ENCODE measurements at regions not wholly inside any gene's neighbourhood (a gene's known extent, or its start where the extent isn't known, plus 50 kb on each side); places are given as distances from the start of the nearest gene placed in this dataset.
"Not testable (repeated sequence)": the region's sequence is repeated elsewhere in the genome, so short reads cannot be mapped to it uniquely, and the experiment has no call there.

DNA sequence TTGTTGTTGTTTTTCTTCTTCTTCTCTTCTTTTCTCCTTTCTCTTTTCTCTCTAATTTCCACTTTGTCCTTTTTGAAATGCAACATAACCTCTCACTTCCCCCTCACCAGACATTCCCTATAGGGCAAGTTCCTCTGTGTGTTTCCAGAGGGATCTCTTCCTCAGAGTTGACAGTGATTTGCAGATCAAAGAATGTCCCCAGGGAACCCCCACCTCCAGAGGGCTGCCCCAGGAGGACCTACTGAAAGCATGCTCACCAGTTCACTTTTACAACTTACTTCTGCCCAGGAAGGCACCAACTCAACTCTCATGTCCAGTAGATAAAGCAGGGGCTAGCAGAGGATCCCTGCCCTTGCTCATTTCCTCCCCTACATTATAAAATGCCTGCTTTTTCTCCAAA, 1648.0 kb downstream of the PCDH9 start:
- DNase-seq = no peak

DNA sequence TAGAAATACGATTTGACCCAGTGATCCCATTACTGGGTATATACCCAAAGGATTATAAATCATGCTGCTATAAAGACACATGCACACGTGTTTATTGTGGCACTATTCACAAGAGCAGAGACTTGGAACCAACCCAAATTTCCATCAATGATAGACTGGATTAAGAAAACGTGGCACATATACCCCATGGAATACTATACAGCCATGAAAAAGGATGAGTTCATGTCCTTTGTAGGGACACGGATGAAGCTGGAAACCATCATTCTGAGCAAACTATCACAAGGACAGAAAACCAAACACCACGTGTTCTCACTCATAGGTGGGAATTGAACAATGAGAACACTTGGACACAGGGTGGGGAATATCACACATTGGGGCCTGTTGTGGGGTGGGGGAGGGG, 1665.6 kb downstream of the PCDH9 start:
- DNase-seq = not testable (repeated sequence)

DNA sequence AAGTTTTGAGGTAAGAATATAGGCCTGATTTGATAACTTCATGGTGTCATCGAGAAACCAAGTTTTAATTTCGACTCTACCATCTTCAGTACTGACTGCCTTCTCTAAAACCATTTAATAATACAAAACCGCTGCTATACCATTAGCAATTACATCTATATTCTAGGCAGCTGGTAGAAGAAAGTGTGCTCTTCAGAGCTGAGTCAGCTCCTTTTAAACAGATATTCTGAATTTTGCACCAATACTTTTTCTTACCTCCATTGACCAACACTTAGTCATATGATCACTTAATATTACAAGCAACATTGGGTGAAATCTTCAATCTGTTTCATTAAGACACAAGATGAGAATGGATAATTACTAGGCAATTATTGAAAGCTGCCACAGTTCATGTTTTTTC, 1667.8 kb downstream of the PCDH9 start:
- DNase-seq = no peak

DNA sequence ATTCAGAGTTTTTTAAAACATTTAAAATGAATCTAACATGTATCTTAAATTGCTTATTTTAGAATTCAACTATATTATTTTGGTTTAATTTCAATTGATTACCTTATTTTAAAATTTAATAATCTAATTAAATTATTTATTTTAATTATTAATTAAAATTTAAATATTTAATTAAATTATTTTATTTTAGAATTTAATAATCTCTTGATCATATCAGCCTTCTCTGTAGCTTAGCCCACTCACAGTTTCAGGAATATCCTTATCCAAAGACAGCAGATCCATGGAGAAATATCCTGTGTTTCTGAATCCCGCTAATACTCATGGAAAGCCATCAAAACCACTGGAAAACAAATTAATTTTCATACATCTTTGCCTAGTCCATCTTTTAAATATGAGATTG, 1669.2 kb downstream of the PCDH9 start:
- no peak for DNase-seq

DNA sequence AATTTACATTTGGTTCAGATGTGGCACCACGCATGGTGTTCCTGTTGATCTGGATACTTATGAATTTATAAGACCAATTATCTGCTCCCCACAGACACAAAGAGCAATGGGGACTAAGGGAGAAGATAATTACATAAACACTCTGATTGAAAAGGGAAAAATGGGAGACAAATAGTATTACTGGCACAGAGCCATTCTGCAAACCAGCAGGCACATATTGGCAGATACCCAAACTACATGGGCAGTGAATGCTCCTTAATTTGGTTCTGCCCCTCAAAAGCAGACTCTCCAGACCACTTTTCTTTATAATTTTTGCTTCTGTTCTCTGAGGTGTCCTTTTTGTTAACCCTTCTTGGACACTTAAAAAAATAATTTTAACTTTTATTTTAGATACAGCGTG, 1674.2 kb downstream of the PCDH9 start:
- DNase-seq = no peak

DNA sequence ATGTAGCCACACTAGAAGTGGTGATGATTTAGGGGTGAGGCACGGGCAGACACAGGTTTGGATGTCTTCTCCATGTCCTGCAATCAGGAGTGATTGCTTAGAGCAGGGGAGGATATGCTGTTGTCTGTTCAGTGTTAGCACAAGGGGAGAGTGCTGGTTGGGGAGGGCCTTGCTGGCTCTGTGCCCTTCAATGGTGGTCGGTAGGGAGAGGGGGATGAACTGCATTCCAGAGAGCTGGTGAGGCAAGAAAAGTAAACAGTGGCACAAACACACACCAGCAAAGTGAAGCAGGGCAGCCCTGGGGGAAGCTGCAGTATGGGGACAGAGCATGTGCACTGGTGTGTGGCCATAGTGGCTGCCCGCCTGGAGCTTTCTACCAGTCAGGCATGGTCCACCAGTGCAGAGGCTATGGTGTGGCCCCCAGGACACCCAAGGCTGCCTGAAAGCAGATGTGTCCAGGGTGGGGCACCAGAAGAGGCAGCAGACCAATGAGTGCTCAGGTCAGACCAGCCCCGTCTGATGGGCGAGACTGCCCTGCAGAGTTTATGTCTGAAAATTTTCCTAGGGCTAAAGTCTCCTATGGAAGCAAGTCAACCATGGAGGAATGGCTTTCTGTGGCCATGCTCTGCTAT, 1676.9 kb downstream of the PCDH9 start:
- no peak for DNase-seq

DNA sequence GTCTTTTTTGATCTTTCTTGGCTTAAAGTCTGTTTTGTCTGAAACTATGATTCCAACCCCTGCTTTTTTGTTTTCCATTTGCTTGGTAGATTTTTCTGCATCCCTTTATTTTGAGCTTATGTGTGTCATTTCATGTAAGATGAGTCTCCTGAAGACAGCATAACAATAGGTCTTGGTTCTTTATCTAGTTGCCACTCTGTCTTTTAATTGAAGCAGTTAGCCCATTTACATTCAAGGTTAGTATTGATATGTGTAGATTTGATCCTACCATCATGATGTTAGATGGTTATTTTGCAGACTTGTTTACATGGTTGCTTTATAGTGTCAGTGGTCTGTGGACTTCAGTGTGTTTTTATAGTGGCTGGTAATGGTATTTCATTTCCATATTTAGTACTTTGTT, 1678.9 kb downstream of the PCDH9 start:
- no peak for DNase-seq

DNA sequence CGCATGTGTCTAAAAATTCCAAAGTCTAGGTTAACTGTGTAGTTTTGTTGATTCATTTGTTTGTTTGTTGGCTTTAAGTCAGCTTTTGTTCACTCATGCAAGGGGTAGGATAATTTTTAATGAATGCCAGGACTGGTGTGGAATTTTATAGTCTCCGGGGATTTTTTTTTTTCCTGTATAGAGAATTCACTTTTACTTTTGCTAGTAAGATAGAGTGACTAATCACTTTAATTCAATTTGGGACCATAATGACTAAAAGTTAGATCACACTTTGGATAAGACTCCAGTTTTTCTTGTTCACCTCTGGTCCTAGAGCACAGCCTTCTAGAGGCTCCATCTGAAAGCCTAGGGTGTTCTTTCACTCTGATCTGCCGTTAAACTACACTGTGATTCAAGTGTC, 1690.0 kb downstream of the PCDH9 start:
- DNase-seq = no peak

DNA sequence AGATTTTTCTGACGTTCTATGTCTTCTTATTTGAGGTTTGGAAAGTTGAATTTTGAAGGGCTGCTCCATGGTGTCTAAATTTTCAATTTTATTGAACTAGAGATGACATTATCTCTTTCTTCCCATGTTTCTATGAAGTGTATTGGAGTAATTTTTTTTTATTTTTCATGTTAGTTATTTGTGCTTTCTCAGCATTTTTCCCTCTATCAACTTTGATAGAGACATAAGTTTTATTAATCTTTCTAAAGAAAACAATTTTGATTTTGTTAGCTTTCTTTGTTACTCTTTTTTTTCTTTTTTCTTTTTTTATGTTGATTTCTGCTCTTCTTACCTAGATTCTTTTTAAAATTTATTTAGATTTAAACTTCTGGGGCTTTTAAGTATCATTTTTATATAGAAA, 1694.8 kb downstream of the PCDH9 start:
- no peak for DNase-seq

DNA sequence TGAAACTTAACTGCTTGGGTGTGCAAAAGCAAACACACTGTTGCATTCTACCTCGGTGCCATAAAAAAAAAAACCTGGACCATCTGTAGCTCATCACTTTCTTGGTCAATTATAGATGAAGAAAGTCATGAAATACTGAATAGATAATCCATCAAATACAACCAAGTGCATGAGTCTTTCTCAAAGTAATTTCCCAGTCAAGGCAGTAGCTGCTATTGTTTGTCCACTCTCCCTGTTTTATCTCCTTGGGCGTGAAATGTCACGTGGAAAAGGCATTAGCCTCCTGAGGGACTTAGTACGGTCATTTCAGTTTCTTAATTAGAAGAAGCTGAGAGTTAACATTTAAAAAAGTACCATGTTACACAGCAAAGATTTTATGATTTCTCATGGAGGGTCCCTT, 1697.9 kb downstream of the PCDH9 start:
- no peak for DNase-seq

DNA sequence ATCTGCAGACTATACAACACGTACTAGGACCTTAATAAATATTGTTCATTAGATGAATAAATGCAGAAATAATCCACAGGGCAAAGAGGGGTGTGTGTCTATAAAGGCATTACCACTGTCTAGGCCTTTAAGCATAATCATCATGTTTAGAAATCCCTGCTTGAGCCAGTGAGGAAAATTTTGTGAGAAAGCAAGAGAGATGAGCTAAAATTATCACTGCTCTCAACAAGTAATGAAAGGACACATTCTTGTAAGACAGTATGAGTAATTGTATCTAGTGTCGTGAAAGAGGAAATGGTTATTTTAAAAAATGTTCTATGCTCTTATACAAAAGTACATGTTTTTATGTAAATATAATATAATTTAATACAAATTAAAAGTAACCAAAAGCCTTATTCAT, 1699.4 kb downstream of the PCDH9 start:
- no peak for DNase-seq

DNA sequence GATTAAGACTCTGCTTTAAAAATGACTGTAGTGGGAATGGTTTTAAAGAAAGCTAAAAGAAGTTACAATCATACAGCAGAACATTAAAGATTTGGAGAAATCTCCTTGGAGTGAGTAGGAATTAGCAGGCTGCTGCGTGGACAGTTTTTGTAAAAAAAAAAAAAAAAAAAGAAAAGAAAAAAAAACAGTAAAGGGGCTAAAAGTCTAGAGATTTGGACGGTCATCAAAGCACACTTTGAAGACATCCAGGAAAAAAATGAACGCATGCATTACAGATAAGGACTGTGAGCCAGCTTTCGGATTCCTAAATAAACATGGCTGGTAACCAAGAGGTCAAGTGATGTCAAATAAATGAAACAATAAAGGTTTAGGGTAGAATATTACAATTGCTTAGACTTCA, 1700.6 kb downstream of the PCDH9 start:
- no peak for DNase-seq

DNA sequence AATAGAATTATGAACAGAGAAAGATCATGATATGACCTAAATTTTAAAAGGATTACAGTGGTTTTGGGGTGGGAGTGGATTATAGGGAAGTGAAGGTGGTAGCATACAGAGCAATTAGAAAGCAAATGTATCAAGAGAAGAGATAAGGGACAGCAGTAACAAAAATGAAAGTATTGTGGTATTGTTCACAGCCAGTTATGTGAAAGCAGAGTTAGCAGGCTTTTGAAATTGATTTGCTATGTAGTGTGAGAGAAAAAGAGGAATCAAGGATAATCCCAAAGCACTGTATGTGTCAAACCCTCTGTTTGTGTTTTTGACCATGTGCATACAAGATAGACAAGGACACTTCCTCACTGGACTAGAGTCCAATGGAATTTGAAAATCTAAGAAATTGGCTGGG, 1721.4 kb downstream of the PCDH9 start:
- DNase-seq = no peak

DNA sequence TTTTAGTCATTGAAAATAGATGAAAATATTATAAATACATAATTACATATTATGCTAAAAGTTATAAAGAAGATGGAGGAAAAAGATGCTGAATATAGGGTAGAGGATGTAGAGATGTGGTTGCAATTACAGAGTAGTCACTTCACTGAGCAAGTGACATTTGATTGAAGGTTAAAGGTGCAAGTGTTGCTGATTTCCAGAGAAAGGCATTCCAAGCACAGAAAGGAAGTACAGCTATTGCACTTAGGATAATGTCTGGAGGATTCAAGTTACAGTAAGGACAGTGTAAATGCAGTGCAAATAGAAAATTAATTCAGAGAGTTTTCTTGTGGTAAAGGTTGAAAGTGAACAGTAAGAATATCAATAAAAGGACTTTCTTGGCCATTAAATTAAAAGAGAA, 1721.8 kb downstream of the PCDH9 start:
- DNase-seq = no peak

DNA sequence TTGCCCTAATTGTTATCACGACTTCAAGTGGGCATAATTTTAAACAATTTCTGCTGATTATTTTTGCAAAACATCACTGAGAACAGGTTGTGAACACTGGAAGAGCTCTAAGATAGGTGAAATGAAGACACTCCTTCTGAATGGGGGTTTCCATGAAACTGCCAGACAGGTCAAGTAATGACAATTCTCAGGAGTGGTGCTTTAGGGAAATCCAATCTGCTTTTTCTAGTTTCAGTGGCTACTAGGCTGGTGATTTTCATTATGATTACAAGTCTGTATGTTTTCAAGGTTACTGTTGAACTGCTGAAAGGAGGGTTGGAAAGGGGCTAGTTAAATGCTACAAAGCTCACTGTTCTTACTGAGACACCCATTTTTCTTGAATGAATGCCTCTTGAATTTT, 1724.2 kb downstream of the PCDH9 start:
- no peak for DNase-seq

DNA sequence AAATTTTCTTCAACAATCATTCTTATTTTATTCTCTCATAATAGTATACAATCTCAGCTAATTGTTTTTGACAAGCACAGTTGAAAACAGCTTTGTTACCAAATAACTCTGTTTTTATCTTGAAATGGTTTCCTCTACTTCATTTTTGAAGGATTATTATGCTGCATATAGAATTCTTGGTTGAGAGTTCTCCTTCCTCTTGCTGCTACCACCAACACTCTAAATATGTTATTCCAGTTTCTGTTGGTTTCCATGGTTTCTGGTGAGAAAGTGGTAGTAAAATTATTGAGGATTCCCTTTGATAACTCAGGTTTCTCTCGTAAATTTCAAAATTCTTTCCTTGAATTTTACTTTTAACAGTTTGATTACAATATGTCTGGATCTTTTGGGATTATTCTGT, 1725.9 kb downstream of the PCDH9 start:
- DNase-seq = no peak

DNA sequence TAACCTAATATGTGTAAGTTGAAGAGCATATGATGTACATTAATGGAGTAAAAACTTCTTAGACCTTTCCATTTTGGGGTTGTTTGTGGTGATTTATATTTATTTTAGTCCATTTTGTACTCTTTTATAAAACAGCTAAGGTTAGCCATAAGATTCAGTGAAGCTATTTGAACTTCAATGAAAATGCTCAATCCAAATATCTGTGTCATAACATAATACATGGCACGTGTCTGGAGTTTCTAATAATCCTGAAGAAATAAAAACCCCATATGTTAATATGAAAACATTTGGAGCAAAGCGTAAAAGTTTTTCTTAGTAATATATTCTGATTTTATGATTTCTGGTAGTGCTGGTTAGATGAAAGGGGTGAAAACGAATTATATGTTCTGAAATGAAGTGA, 1729.7 kb downstream of the PCDH9 start:
- no peak for DNase-seq

DNA sequence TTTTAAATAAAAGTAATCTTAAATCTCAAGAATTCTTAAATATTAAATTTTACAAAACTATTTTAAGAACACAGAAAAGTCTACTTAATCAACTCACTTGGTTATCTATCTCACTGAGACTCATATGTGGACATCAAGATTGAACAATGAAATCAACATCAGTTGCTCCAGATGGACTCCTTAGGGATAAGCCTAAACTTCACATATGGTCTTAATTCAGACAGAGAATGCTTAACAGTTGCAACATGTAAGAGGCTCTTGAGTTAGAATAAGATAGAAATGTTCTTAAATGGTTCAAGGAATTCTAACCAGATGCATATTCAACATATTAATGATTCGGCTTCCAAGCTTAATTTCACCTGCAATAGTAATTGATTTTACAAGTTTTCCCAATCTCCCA, 1730.9 kb downstream of the PCDH9 start:
- no peak for DNase-seq

DNA sequence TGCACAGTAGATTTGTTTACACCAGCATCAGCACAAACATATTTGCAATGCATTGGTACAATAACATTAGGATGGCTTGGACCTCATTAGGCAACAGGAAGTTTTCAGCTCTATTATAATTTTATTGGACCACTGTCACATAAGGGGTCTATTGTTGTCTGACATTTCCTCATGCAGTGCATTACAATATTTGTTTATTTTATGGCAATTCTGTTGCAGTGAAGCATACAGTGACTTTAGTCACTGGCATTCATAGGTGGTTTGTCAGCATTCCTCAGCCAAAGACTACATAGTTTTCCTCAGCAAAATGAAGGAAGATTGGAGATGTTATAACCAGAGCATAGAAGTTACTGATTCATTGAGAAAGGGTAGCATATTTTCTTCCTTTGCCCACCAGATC, 1732.9 kb downstream of the PCDH9 start:
- DNase-seq = no peak

DNA sequence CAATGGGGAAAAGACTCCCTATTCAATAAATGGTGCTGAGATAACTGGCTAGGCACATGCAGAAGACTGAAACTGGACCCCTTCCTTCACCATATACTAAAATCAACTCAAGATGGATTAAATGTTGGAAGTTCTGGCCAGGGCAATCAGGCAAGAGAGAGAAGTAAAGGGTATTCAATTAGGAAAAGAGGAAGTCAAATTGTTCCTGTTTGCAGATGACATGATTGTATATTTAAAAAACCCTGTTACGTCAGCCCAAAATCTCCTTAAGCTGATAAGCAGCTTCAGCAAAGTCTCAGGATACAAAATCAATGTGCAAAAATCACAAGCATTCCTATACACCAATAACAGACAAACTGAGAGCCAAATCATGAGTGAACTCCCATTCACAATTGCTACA, 1739.4 kb downstream of the PCDH9 start:
- DNase-seq = not testable (repeated sequence)

DNA sequence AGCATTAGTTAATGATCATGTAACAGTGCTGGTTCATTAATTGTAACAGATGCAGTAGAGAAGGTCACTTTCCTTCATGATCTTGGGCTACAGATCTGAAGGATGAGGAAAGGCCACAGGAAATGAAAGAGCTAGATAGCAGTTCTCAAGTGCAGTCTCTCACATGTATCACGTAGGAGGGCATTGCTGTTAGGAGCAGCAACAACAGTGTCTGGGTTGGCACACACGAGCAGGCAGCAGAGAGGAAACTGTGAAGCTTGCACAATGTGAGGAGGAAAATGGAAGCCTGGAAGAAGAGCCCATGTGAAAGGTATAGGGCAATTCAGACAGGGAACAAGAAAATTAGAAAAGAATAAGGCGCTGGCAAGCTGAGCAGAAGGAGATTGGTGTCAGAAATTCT, 1741.5 kb downstream of the PCDH9 start:
- DNase-seq = no peak

DNA sequence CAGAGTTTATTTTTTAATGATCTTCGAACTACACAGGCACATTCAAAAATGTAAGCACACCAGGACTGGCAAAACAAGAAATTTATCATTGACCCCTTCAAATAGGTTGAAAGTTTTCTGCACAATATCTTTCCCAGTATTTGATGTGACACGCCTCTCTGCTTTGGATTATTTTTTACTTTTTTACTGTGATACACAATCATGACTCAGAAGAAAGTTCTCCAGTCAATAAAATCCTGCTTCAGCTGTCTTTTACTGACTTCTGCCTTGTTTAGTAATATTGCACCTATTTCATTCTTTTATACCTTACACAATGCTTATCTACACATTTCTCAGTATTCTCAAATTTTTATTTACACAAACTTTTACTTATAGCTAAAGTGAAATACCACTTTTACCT, 1750.4 kb downstream of the PCDH9 start:
- DNase-seq = no peak

DNA sequence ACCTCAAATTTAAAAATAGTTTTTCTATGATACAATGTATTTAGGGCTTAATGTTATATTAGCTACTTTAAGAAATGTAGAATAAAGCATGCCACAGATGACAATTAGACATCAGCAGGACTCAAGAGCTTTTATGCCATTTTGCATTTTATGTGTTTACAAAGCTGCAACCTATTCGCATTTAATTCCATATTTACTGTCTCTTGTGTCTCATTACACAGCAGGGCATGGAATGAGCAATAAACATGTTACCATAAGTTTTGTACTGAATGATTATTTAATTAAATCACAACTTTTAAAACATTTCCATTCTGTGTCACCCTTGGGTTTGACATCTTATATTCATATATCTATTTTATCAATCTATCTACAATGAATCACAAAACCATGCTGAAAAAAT, 1756.9 kb downstream of the PCDH9 start:
- DNase-seq = no peak

DNA sequence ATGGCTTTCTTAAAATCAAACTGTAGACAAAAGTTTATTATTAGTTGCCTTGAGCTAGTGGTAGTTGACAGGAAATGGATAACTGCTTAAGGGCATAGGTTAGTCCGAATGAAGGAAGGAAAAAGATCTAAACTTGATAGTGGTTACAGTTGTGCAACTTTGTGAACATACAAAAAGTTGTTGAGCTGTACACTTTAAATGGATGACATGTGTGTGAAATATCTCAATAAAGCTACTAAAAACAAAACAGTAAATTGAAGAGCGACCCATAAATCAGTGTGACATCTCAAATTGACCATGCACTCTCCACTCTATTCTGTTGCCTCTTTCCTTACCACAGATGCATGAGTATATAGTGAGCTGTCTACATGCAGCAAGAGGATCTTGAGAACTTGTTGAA, 1757.8 kb downstream of the PCDH9 start:
- no peak for DNase-seq

DNA sequence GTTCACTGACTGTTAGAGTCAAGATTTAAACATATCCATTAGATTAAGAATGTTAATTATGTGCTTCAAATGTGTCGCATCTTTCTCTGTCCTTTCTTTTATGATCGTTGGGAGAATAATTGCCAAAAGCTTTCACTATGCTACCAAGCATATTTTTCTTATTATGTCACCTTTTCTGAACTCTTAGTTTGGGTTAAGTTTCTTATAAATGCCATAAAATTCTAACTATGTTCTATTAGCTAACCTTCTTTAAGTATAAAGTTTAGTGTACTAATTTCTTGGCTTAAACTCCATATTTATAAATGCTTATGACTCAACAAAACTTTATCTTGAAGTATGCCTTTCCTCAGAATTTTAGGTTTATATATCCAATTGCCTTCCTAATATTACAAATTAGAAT, 1759.4 kb downstream of the PCDH9 start:
- DNase-seq = no peak

DNA sequence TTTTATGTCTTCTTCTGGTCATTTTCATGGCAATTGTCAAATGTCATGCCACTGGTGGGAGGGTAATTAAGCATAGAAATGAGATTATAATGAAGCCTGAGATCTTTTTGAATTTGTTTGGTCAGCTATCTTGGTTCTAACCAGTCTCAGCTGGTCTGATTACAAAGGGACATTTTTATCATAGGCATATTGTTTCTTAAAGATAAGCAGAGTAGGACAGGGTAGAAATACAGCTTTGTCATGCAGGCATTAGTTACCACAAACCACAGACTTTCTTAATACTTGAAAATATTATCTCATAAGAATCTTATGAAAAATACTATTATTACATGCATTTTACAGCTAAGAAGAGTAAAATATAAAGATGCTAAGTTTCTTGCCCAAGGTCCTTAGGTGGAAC, 1761.5 kb downstream of the PCDH9 start:
- DNase-seq = no peak
